HepG2 (cell line): ENCODE measurements at regions not wholly inside any gene's neighbourhood (a gene's known extent, or its start where the extent isn't known, plus 50 kb on each side); places are given as distances from the start of the nearest gene placed in this dataset.

Source experiments
- ATAD3A ChIP-seq: sonication (generic); formaldehyde crosslinking; IDR thresholded peaks from 2 replicates; pipeline ENCODE4 v1.4.0; 2020; ENCODE audit warnings: missing genetic modification reagents
- CC2D1A ChIP-seq: sonication (generic); formaldehyde crosslinking; IDR thresholded peaks from 2 replicates; pipeline ENCODE4 v1.8.1; 2023; ENCODE audit warnings: mild to moderate bottlenecking, missing genetic modification reagents
- HES4 ChIP-seq: sonication (generic); formaldehyde crosslinking; IDR thresholded peaks from 2 replicates; pipeline ENCODE4 v1.9.0; 2021; ENCODE audit warnings: mild to moderate bottlenecking, missing genetic modification reagents, borderline replicate concordance
- HNRNPLL ChIP-seq: fragments of 200-400 bp; formaldehyde crosslinking; IDR thresholded peaks from 2 replicates; pipeline ENCODE4 v1.6.1; 2017; ENCODE audit warnings: mild to moderate bottlenecking, low read depth, low read length; ENCODE audit not compliant: poor library complexity, severe bottlenecking
- KDM4B ChIP-seq: sonication (generic); formaldehyde crosslinking; IDR thresholded peaks from 2 replicates; pipeline ENCODE4 v1.4.0; 2020; ENCODE audit warnings: missing genetic modification reagents
- NR1H2 ChIP-seq: sonication (generic); formaldehyde crosslinking; IDR thresholded peaks from 2 replicates; pipeline ENCODE4 v1.8.1; 2022; ENCODE audit warnings: low read depth, missing genetic modification reagents, borderline replicate concordance
- PHF8 ChIP-seq: sonication (generic); formaldehyde crosslinking; IDR thresholded peaks from 2 replicates; pipeline ENCODE4 v1.5.0; 2020; ENCODE audit warnings: missing genetic modification reagents
- RXRA ChIP-seq: sonication (generic); formaldehyde crosslinking; IDR thresholded peaks from 2 replicates; pipeline ENCODE4 v1.5.1; 2020; ENCODE audit warnings: missing genetic modification reagents
- SIX1 ChIP-seq: sonication (generic); formaldehyde crosslinking; IDR thresholded peaks from 2 replicates; pipeline ENCODE4 v1.4.0; 2020; ENCODE audit warnings: missing genetic modification reagents, borderline replicate concordance
- SMARCE1 ChIP-seq: fragments of 450-650 bp; IDR thresholded peaks from 2 replicates; pipeline ENCODE4 v1.6.1; 2017; ENCODE audit warnings: borderline replicate concordance
- SMC3 ChIP-seq: IDR thresholded peaks from 2 replicates; pipeline ENCODE4 v1.6.1; 2011; ENCODE audit warnings: low read length, improper control_type of control experiment
- ZC3H4 ChIP-seq: sonication (generic); formaldehyde crosslinking; IDR thresholded peaks from 2 replicates; pipeline ENCODE4 v1.4.0; 2020; ENCODE audit warnings: missing genetic modification reagents, borderline replicate concordance
- ZFAT ChIP-seq: sonication (generic); formaldehyde crosslinking; conservative IDR thresholded peaks from 2 replicates; pipeline ENCODE4 v1.8.1; 2023; ENCODE audit warnings: missing genetic modification reagents, inconsistent platforms
- ZNF101 ChIP-seq: sonication (generic); formaldehyde crosslinking; IDR thresholded peaks from 2 replicates; pipeline ENCODE4 v1.4.0; 2020; ENCODE audit warnings: mild to moderate bottlenecking, low read depth, missing genetic modification reagents, borderline replicate concordance
- ZNF138 ChIP-seq: sonication (generic); formaldehyde crosslinking; IDR thresholded peaks from 2 replicates; pipeline ENCODE4 v1.5.0; 2020; ENCODE audit warnings: mild to moderate bottlenecking, low read depth, missing genetic modification reagents
- ZNF30 ChIP-seq: sonication (generic); formaldehyde crosslinking; IDR thresholded peaks from 2 replicates; pipeline ENCODE4 v1.5.0; 2020; ENCODE audit warnings: mild to moderate bottlenecking, missing genetic modification reagents
- ZNF720 ChIP-seq: sonication (generic); formaldehyde crosslinking; IDR thresholded peaks from 2 replicates; pipeline ENCODE4 v1.4.0; 2020; ENCODE audit warnings: missing genetic modification reagents
- ZNF749 ChIP-seq: sonication (generic); formaldehyde crosslinking; IDR thresholded peaks from 2 replicates; pipeline ENCODE4 v1.8.0; 2022; ENCODE audit warnings: mild to moderate bottlenecking, missing genetic modification reagents, moderate library complexity, borderline replicate concordance
- TF ChIP-seq, protein P1 (sequence below): IDR thresholded peaks from 2 replicates; pipeline ENCODE4 v1.4.0; 2020; ENCODE audit warnings: mild to moderate bottlenecking, missing genetic modification reagents
- TF ChIP-seq, protein P2 (sequence below): sonication (generic); formaldehyde crosslinking; IDR thresholded peaks from 2 replicates; pipeline ENCODE4 v1.4.0; 2020; ENCODE audit warnings: mild to moderate bottlenecking, missing genetic modification reagents
- TF ChIP-seq, protein P3 (sequence below): sonication (generic); formaldehyde crosslinking; IDR thresholded peaks from 2 replicates; pipeline ENCODE4 v1.4.0; 2020; ENCODE audit warnings: missing genetic modification reagents

DNA sequence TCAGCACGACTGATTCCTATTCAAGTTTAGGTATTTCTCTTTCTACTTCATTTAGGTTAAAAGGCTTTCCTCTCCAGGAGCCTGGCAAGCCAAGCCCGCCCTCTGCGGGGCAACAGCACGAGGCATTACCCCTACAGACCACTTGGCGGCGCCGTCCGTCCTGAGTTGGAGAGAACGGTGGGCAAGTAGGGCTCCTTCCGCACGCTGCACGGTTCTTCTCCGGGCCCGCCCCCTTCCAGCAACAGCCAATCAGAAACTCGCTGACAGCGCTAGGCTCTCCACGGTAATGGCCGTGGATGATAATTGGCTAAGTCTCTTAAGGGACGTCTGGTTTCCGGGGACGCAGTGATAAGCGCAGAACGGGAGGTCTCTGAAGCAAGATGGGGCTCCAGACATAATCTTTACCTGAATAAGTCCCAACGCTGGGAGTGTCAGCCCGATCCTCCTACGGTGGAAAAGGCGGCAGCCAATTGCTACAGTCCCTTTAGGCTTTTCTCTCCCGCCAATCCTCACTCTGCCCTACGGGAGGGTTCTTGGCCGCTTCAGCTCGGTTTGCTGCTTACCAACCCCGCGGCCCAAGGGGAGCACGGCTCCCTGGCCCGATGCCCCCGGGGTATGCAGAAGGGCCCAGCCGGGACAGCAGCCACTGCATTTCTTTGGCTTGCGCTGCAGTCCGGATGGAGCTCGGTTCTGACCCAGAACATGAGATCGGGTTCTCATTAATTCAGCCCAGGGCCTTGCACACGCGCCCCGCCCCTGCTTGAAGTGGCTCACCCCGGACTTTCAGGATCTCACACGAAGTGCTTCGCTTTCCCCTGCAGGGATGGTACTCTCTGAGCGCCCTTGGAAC, 206.9 kb upstream of the PKDCC start (continued):
- TF ChIP-seq ZNF138 (CRISPR knock-in tag) (no peak), ZNF749 (CRISPR knock-in tag) (peak; percentile 45; the same call in 1 of the 2 replicates), PHF8 (CRISPR knock-in tag) (peak; percentile 77), SMC3 (peak; percentile 83), ZNF101 (CRISPR knock-in tag) (no peak), HES4 (CRISPR knock-in tag) (0 out of 2 replicates have a peak, but pooled peaks have one; percentile 79), ZC3H4 (CRISPR knock-in tag) (no peak; the same call in 1 of the 2 replicates), SIX1 (no peak), RXRA (CRISPR knock-in tag) (peak; percentile 70), CC2D1A (0 out of 2 replicates have a peak, but pooled peaks have one; percentile 35), HNRNPLL (peak; percentile 83), SMARCE1 (no peak), ZFAT (CRISPR knock-in tag) (no peak), NR1H2 (CRISPR knock-in tag) (no peak; the same call in 1 of the 2 replicates), ZNF720 (no peak), ATAD3A (peak; percentile 76; the same call in 1 of the 2 replicates), ZNF30 (CRISPR knock-in tag) (0 out of 2 replicates have a peak, but pooled peaks have one; percentile 42), KDM4B (CRISPR knock-in tag) (peak; percentile 84)
- TF ChIP-seq, protein P1, sequence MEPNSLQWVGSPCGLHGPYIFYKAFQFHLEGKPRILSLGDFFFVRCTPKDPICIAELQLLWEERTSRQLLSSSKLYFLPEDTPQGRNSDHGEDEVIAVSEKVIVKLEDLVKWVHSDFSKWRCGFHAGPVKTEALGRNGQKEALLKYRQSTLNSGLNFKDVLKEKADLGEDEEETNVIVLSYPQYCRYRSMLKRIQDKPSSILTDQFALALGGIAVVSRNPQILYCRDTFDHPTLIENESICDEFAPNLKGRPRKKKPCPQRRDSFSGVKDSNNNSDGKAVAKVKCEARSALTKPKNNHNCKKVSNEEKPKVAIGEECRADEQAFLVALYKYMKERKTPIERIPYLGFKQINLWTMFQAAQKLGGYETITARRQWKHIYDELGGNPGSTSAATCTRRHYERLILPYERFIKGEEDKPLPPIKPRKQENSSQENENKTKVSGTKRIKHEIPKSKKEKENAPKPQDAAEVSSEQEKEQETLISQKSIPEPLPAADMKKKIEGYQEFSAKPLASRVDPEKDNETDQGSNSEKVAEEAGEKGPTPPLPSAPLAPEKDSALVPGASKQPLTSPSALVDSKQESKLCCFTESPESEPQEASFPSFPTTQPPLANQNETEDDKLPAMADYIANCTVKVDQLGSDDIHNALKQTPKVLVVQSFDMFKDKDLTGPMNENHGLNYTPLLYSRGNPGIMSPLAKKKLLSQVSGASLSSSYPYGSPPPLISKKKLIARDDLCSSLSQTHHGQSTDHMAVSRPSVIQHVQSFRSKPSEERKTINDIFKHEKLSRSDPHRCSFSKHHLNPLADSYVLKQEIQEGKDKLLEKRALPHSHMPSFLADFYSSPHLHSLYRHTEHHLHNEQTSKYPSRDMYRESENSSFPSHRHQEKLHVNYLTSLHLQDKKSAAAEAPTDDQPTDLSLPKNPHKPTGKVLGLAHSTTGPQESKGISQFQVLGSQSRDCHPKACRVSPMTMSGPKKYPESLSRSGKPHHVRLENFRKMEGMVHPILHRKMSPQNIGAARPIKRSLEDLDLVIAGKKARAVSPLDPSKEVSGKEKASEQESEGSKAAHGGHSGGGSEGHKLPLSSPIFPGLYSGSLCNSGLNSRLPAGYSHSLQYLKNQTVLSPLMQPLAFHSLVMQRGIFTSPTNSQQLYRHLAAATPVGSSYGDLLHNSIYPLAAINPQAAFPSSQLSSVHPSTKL (CRISPR knock-in tag), result peak; percentile 75
- TF ChIP-seq, protein P2, sequence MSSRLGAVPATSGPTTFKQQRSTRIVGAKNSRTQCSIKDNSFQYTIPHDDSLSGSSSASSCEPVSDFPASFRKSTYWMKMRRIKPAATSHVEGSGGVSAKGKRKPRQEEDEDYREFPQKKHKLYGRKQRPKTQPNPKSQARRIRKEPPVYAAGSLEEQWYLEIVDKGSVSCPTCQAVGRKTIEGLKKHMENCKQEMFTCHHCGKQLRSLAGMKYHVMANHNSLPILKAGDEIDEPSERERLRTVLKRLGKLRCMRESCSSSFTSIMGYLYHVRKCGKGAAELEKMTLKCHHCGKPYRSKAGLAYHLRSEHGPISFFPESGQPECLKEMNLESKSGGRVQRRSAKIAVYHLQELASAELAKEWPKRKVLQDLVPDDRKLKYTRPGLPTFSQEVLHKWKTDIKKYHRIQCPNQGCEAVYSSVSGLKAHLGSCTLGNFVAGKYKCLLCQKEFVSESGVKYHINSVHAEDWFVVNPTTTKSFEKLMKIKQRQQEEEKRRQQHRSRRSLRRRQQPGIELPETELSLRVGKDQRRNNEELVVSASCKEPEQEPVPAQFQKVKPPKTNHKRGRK (CRISPR knock-in tag), result no peak
- TF ChIP-seq, protein P3, sequence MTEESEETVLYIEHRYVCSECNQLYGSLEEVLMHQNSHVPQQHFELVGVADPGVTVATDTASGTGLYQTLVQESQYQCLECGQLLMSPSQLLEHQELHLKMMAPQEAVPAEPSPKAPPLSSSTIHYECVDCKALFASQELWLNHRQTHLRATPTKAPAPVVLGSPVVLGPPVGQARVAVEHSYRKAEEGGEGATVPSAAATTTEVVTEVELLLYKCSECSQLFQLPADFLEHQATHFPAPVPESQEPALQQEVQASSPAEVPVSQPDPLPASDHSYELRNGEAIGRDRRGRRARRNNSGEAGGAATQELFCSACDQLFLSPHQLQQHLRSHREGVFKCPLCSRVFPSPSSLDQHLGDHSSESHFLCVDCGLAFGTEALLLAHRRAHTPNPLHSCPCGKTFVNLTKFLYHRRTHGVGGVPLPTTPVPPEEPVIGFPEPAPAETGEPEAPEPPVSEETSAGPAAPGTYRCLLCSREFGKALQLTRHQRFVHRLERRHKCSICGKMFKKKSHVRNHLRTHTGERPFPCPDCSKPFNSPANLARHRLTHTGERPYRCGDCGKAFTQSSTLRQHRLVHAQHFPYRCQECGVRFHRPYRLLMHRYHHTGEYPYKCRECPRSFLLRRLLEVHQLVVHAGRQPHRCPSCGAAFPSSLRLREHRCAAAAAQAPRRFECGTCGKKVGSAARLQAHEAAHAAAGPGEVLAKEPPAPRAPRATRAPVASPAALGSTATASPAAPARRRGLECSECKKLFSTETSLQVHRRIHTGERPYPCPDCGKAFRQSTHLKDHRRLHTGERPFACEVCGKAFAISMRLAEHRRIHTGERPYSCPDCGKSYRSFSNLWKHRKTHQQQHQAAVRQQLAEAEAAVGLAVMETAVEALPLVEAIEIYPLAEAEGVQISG (CRISPR knock-in tag), result peak; percentile 99
